HG02642 (cell line): ENCODE measurements at regions not wholly inside any gene's neighbourhood (a gene's known extent, or its start where the extent isn't known, plus 50 kb on each side); places are given as distances from the start of the nearest gene placed in this dataset.

ENCODE experiments used
- ATAC-seq: cut with Tn5 transposase; IDR thresholded peaks from one replicate; pipeline ENCODE4 v1.9.1; 2021; ENCODE audit warnings: mild to moderate bottlenecking; ENCODE audit not compliant: unreplicated experiment, poor library complexity

- ATAC-seq: no peak
Measured at GRCh38 chr10:21334891-21335696, 190.4 kb downstream of the SKIDA1 start.

GRCh38 chr10:21330628-21331020 is 194.9 kb downstream of the SKIDA1 start:
- ATAC-seq: no peak

DNA sequence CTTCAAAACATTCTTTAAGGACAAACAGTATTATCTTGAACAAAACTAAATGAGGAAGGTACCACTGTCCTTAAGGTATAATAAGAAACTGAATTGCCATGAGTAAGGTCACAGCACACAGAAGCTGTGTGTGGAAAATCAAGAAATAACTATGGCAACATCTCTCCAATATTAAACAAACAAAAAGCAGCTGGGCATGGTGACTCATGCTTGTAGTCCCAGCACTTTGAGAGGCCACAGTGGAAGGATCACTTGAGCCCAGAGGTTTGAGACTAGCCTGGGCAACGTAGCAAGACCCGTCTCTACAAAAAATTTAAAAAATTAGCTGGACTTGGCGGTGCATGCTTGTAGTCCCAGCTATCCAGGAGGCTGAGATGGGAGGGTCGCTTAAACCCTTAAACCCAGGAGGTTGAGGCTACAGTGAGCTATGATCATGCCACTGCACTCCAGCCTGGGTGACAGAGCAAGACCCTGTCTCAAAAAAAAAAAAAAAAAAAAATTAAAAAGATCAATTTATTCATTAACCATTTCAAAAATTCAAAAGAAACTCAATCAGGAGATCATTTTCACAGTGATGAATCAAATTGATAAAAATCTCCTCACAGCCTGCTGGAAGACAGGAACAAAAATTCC is 195.4 kb downstream of the SKIDA1 start:
- ATAC-seq: no peak

- ATAC-seq: no peak
Measured at GRCh38 chr10:21327289-21327993, 198.0 kb downstream of the SKIDA1 start.

DNA sequence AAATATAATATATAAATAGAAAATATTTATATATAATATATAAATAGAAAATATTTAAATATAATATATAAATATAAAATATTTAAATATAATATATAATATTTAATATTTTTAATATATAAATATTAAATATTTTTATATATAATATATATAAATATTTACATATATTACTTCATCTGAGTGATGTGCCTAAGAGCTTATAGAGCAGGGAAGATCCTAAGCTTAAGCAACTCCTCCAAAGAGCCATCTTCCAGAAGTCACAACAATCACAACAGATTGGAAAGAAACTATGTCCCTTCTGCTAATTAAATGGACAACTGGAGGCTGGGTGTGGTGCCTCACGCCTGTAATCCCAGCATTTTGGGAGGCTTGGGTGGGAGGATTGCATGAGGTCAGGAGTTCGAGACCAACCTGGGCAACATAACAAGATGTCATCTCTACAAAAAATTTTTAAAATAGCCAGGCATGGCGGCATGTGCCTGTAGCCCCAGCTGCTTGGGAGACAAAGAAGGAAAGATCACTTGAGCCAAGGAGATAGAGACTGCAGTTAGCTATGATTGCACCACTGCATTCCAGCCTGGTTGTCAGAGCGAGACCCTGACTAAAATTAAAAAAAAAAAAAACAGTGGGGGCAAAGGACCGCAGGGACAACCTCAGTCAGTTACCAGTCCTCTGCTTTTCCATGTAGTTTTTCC is 198.7 kb downstream of the SKIDA1 start:
- no peak for ATAC-seq

DNA sequence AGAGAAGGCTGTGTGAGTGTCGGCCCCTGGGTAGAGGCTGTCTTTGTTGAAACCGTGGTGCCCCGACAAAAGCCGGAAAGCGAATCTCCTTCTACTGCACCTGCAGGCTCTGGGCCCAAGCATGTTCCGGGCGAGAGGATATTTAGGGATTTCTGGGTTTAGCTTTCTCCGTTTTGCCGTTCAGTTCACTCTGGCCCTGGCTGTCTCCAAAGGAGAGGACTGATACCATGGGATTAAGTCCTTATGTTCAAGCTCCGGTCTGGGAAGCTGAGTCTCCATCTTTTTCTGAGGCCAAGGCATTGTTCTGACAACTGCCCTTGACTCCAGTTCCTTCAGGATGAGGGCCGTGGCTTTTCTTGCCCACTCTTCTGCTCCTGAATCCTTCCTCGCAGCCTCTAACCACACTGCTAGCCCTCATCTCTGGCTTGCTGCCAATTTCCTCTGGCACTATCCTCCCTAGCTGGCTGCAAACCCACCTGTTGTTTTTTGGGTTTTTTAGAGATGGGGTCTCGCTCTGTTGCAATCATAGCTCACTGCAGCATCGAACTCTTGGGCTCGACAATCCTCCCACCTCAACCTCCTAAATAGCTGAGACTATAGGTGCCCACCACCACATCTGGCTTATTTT is 206.8 kb downstream of the SKIDA1 start:
- no peak for ATAC-seq

- ATAC-seq: no peak
Measured at GRCh38 chr10:21317902-21318301, 207.6 kb downstream of the SKIDA1 start.

DNA sequence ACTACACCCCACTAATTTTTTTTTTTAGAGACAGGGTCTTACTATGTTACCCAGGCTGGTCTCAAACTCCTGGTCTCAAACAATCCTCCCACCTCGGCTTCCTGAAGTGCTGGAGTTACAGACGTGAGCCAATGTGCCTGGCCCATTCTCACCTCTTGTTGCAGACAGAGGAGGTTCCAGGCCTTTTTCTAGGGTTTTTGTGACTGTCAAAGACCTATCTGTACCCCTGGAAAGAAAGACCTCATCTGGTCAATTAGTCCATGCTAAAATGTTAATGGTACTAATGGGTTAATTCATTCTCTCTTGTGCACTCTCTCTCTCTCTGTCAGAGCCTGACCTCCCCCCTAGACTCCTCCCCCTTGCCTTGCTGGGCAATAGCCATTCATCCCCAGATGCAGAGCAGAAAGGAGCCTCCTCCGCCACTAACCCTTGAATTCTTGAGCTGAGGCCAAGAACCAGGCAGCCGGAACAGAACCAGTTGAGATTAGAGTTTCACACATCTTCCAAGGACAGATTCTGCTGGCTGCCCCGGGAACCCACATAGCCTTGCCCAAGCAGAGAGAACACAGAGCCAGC is 209.7 kb downstream of the SKIDA1 start:
- ATAC-seq: no peak

GRCh38 chr10:21314906-21315644 is 210.4 kb downstream of the SKIDA1 start:
- ATAC-seq: no peak

DNA sequence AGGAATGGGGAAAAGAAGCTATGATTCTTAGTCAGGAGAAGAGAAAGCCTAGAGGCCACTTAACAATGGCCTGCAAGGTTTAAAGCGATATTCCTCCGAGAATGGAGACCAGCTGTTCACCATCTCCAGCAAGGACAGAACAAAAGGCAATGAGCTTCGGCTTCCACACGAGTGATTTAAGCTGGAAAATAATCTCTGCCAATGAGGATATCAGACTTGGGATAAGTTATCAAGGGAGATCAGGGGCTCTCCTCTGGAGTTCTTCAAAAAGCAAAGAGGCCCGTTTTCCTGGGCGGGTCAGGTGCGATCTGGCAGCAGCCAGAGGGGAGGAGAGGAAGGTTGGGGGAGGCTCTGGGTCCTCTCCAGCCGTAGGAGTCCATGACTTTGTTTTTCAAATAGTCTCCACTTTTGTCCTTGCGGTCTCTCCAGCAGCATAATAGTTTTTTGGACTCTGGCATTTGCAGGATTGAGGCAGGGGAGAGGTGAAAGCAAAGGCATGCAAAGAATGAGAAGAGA is 211.3 kb downstream of the SKIDA1 start:
- no peak for ATAC-seq

GRCh38 chr10:21313691-21314090 is 211.8 kb downstream of the SKIDA1 start:
- ATAC-seq: no peak

DNA sequence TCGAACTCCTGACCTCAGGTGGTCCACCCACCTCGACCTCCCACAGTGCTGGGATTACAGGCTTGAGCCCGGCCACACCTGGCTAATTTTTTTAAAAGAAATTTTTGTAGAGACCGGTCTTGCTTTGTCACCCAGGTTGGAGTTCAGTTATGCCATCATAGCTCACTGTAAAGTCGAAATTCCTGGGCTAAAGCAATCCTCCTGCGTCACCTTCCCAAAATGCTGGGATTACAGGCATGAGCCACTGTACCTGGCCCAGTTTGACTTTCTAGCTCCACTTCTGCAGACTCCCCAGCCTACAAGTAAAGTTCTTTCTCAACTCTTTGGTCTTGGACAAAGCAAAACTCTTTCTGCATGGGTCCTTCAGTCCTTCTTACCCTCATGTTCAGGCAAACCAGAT is 214.1 kb downstream of the SKIDA1 start:
- ATAC-seq: no peak

DNA sequence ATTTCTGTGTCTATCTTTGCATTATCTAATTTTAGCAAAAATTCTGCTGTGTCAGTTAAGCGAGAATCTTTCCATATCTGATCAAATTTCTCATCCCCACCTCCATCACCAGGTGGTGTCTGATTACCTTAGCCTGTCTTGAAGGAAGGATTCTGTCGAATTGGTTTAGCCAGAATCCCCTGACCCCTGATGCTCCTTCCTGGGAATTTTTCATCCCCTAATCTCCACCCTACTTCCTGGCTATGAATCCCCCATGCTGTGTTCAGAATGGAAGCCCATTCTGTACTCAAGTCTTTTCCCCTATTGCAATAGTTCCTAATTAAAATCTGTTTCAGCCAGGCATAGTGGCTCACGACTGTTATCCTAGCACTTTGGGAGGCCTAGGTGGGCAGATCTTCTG is 216.1 kb downstream of the SKIDA1 start:
- ATAC-seq: no peak

DNA sequence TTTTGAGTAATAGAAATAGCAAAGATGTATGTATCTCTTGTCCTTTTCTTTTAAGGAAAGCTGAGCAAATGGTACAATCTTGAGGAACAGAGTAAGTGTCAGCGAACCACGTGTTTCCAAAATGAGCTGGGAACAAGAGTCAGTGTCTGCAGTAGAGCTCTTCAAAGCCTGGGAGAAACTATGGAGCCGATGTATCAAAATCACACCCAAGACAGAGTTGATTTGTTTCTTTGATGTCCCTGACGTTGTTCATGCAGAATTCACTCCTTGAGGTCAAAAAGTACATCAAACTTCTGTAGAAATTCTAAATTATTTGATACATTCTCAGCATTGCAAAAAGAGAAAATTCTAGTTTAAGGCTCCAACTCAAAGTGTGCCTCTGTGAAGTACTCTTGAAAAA is 216.5 kb downstream of the SKIDA1 start:
- ATAC-seq: no peak

- ATAC-seq: no peak
Measured at GRCh38 chr10:21308018-21308417, 217.5 kb downstream of the SKIDA1 start.

DNA sequence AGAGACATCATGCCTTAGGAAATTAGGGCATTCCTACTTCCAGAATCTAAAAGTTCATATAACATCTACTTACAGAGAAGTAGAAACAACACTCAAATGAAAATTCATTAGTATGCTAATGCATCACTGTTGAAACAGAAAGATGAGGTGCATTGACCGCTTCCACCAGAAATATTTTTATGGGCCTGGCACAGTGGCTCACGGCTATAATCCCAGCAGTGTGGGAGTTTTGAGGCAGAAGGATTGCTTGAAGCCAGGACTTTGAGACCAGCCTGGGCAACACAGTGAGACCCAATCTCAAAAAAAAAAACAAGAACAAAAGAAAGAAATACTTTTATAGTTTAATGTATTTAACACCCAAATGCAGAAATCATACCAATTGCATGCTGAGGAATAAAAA is 220.9 kb downstream of the SKIDA1 start:
- no peak for ATAC-seq

DNA sequence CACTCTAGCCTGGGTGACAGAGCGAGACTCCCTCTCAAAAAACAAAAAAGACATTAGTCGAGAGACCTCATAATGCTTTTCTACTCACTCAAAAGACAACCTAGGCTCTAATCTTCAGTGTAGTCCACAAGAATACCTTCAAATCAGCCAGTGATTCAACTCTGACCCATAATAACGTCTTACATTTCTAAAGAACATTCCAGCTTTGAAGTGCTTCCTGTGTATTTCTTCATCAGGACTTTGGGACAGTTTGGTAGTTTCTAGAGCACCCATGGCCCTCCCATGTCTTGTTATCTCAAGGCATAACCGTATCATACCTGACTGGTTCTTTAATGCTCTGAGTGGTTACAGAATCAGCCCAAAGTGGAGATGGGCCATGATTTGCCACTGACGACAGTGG is 221.3 kb downstream of the SKIDA1 start:
- ATAC-seq: no peak

DNA sequence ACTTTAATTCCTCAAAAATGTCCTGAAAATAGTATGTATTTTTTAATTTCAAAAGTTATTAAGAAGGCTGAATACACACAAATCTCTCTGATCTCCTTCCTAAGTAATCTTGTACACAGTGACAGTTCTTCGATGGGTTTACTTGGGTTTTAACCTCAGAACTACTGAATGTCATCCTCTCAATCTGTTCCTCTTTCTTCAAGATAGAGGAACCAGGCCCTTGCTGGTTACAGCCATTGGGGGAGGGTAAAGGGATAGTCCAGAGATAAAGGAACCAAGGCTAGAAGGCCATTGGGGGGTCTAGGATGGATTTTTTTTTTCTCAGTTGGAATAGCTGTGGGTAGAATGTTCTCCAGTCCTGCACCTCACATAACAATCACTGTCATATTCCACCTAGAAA is 224.9 kb downstream of the SKIDA1 start:
- no peak for ATAC-seq

DNA sequence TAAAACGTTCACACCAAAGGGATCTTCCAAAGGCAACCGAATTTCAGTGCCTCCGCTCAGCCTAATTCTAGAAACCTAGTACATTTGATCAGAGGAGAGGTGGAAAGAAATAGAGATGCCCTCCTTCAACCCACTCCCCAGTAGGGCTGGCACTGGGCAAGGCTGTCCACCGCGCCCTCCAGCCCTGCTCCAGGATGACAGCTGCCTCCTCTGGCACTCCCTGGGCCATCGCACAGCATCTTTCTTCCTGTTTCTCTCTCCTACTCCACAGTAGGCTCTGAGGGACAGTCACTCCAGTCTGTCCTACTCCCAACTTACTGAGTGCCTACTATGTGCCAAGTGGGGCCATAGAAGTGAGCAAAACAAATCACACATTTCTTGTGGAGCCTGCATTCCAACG is 226.2 kb downstream of the SKIDA1 start:
- no peak for ATAC-seq
